GM23338 (cell line): ENCODE measurements at regions not wholly inside any gene's neighbourhood (a gene's known extent, or its start where the extent isn't known, plus 50 kb on each side); places are given as distances from the start of the nearest gene placed in this dataset.

Experiments
- ATAC-seq: fragments of 200-7000 bp; cut with Tn5 transposase; 3 replicates; pipeline ENCODE4 v1.9.1; 2020
- DNase-seq: peaks from one replicate; pipeline ENCODE4 v3.0.0-alpha.2; 2015; ENCODE audit warnings: low spot score
- H2AFZ ChIP-seq: fragments of 200-600 bp; sonication (generic); 2 replicates; pipeline ENCODE4 v1.8.0; 2016; ENCODE audit warnings: antibody characterized with exemption, mild to moderate bottlenecking, moderate library complexity
- H3F3A ChIP-seq: fragments of 200-600 bp; sonication (generic); replicated peaks from 2 replicates; pipeline ENCODE4 v1.8.0; 2017; ENCODE audit warnings: antibody characterized with exemption, mixed run types, low read depth
- H3K27ac ChIP-seq: fragments of 200-600 bp; sonication (generic); 2 replicates; pipeline ENCODE4 v1.6.1; 2016; ENCODE audit warnings: low read depth
- H3K27me3 ChIP-seq: fragments of 200-600 bp; sonication (generic); 2 replicates; pipeline ENCODE4 v1.8.0; 2016; ENCODE audit warnings: mild to moderate bottlenecking, mixed run types, moderate library complexity; ENCODE audit not compliant: insufficient read depth
- H3K36me3 ChIP-seq: fragments of 200-600 bp; sonication (generic); 2 replicates; pipeline ENCODE4 v1.8.0; 2016; ENCODE audit warnings: mild to moderate bottlenecking; ENCODE audit not compliant: insufficient read depth
- H3K4me1 ChIP-seq: fragments of 200-600 bp; sonication (generic); 2 replicates; pipeline ENCODE4 v1.8.0; 2016; ENCODE audit warnings: mild to moderate bottlenecking, moderate library complexity; ENCODE audit not compliant: insufficient read depth
- H3K4me2 ChIP-seq: fragments of 200-600 bp; sonication (generic); 2 replicates; pipeline ENCODE4 v1.7.1; 2017; ENCODE audit warnings: mixed run types
- H3K4me3 ChIP-seq: fragments of 200-600 bp; sonication (generic); 2 replicates; pipeline ENCODE4 v1.6.1; 2016; ENCODE audit warnings: mixed run types
- H3K79me2 ChIP-seq: fragments of 200-600 bp; sonication (generic); replicated peaks from 2 replicates; pipeline ENCODE4 v1.8.0; 2017; ENCODE audit warnings: mild to moderate bottlenecking; ENCODE audit not compliant: insufficient read depth
- H3K9me2 ChIP-seq: fragments of 200-600 bp; sonication (generic); 2 replicates; pipeline ENCODE4 v1.8.0; 2017; ENCODE audit not compliant: insufficient read depth
- H4K20me1 ChIP-seq: fragments of 200-600 bp; sonication (generic); replicated peaks from 2 replicates; pipeline ENCODE4 v1.8.0; 2017; ENCODE audit warnings: mild to moderate bottlenecking; ENCODE audit not compliant: insufficient read depth
- H3K27ac Mint-ChIP-seq: 2 replicates; pipeline ENCODE4 v1.8.0; 2020; ENCODE audit warnings: inconsistent platforms, mild to moderate bottlenecking, moderate library complexity, mixed read lengths
- H3K27me3 Mint-ChIP-seq: 3 replicates; pipeline ENCODE4 v1.8.0; 2022; ENCODE audit warnings: low read depth, mild to moderate bottlenecking, moderate library complexity, mixed read lengths, inconsistent platforms; ENCODE audit not compliant: insufficient read depth, poor library complexity
- H3K36me3 Mint-ChIP-seq: 3 replicates; pipeline ENCODE4 v1.8.0; 2021; ENCODE audit warnings: low read depth, mild to moderate bottlenecking, inconsistent platforms, moderate library complexity, mixed read lengths
- H3K4me1 Mint-ChIP-seq: 3 replicates; pipeline ENCODE4 v1.8.0; 2020; ENCODE audit warnings: mild to moderate bottlenecking, inconsistent platforms, mixed read lengths
- H3K4me3 Mint-ChIP-seq: 3 replicates; pipeline ENCODE4 v1.8.0; 2021; ENCODE audit warnings: moderate library complexity, mild to moderate bottlenecking, inconsistent platforms, mixed read lengths
- H3K9me3 Mint-ChIP-seq: 3 replicates; pipeline ENCODE4 v1.8.0; 2020; ENCODE audit warnings: moderate library complexity, mild to moderate bottlenecking, inconsistent platforms, mixed read lengths
- CTCF ChIP-seq, 2 experiments: fragments of 200-600 bp in 1 of 2; sonication (generic) in 1 of 2; conservative IDR thresholded peaks; 2 replicates each; pipeline versions ENCODE4 v1.5.1 to v1.6.1; 2016 to 2017; ENCODE audit warnings: antibody characterized with exemption in 2 of 2, low read depth in 2 of 2, mild to moderate bottlenecking in 2 of 2, moderate library complexity in 1 of 2
- ETS1 ChIP-seq: IDR thresholded peaks from 2 replicates; pipeline ENCODE4 v1.6.1; 2016; ENCODE audit warnings: antibody characterized with exemption
- EZH2 ChIP-seq: fragments of 200-600 bp; sonication (generic); IDR thresholded peaks from one replicate; pipeline ENCODE4 v1.8.0; 2017; ENCODE audit warnings: antibody characterized with exemption, mild to moderate bottlenecking, low read depth; ENCODE audit not compliant: unreplicated experiment
- JUNB ChIP-seq: IDR thresholded peaks from one replicate; pipeline ENCODE4 v1.6.1; 2016; ENCODE audit warnings: antibody characterized with exemption; ENCODE audit not compliant: unreplicated experiment
- NANOG ChIP-seq: IDR thresholded peaks from 2 replicates; pipeline ENCODE4 v1.6.1; 2016; ENCODE audit warnings: antibody characterized with exemption, borderline replicate concordance
- POLR2AphosphoS5 ChIP-seq: IDR thresholded peaks from 2 replicates; pipeline ENCODE4 v1.6.1; 2016; ENCODE audit warnings: antibody characterized with exemption, low read depth
- STAT1 ChIP-seq: IDR thresholded peaks from one replicate; pipeline ENCODE4 v1.6.1; 2016; ENCODE audit warnings: antibody characterized with exemption; ENCODE audit not compliant: unreplicated experiment
- ZNF114 ChIP-seq: fragments of 250-450 bp; sonication (Bioruptor Pico); IDR thresholded peaks from 2 replicates; pipeline ENCODE4 v1.5.0; 2020; ENCODE audit warnings: mild to moderate bottlenecking, moderate library complexity
- ZNF331 ChIP-seq: fragments of 250-450 bp; sonication (Bioruptor Pico); IDR thresholded peaks from 2 replicates; pipeline ENCODE4 v1.5.0; 2020; ENCODE audit warnings: low read depth, mild to moderate bottlenecking, moderate library complexity
- TF ChIP-seq, protein P1 (sequence below): fragments of 250-450 bp; sonication (Bioruptor Pico); IDR thresholded peaks from 2 replicates; pipeline ENCODE4 v1.5.0; 2020; ENCODE audit warnings: mild to moderate bottlenecking, moderate library complexity
- TF ChIP-seq, protein P2 (sequence below): IDR thresholded peaks from one replicate; pipeline ENCODE4 v1.6.1; 2018; ENCODE audit warnings: antibody characterized with exemption; ENCODE audit not compliant: unreplicated experiment

DNA sequence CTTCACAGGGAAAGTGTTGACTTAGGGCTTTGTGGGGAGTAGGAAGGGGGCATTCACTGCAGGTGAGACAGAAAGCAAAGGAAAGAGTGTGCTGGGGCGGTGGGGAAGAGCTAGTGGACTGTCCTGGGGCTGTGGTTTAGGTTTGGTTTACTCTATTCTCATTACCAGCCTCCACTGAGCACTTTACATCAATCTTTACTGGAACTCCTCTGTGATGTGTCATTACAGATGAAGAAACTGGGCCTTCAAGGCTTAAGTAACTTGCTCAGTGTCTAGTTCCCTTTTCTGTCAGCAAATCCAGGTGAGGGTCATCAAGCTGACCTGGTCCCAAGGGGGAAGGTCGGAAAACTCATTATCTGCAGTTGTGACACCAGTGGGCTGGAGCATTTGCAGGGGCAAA is 120.2 kb upstream of the PFN2 start:
- H3K9me3 Mint-ChIP-seq: peaks cover 3% of the 10 kb centered on the region; the same call in 2 of the 3 replicates
- Histone ChIP-seq H3K9me2 (no peaks in the 10 kb centered on the region), H3K4me2 (no peak overlapping the region), H3K4me3 (no peak overlapping the region), H3F3A (no peaks in the 10 kb centered on the region), H3K27me3 (no peaks in the 10 kb centered on the region), H4K20me1 (no peaks in the 10 kb centered on the region; the same call in 1 of the 2 replicates), H3K79me2 (no peaks in the 10 kb centered on the region), H3K4me1 (no peaks in the 10 kb centered on the region; the same call in none of the 2 replicates), H3K27ac (no peak overlapping the region), H2AFZ (no peak overlapping the region), H3K36me3 (no peaks in the 10 kb centered on the region)
- H3K4me1 Mint-ChIP-seq: peaks cover 7% of the 10 kb centered on the region
- TF ChIP-seq STAT1 (no peak), ZNF331 (CRISPR knock-in tag) (no peak), CTCF (conservative IDR thresholded peaks at IDR 0.05; ENCODE audit: low read depth in 2 of 2) (no peak), EZH2 (no peak), NANOG (no peak), ZNF114 (no peak), POLR2AphosphoS5 (no peak), JUNB (no peak), ETS1 (no peak)
- TF ChIP-seq, protein P1, sequence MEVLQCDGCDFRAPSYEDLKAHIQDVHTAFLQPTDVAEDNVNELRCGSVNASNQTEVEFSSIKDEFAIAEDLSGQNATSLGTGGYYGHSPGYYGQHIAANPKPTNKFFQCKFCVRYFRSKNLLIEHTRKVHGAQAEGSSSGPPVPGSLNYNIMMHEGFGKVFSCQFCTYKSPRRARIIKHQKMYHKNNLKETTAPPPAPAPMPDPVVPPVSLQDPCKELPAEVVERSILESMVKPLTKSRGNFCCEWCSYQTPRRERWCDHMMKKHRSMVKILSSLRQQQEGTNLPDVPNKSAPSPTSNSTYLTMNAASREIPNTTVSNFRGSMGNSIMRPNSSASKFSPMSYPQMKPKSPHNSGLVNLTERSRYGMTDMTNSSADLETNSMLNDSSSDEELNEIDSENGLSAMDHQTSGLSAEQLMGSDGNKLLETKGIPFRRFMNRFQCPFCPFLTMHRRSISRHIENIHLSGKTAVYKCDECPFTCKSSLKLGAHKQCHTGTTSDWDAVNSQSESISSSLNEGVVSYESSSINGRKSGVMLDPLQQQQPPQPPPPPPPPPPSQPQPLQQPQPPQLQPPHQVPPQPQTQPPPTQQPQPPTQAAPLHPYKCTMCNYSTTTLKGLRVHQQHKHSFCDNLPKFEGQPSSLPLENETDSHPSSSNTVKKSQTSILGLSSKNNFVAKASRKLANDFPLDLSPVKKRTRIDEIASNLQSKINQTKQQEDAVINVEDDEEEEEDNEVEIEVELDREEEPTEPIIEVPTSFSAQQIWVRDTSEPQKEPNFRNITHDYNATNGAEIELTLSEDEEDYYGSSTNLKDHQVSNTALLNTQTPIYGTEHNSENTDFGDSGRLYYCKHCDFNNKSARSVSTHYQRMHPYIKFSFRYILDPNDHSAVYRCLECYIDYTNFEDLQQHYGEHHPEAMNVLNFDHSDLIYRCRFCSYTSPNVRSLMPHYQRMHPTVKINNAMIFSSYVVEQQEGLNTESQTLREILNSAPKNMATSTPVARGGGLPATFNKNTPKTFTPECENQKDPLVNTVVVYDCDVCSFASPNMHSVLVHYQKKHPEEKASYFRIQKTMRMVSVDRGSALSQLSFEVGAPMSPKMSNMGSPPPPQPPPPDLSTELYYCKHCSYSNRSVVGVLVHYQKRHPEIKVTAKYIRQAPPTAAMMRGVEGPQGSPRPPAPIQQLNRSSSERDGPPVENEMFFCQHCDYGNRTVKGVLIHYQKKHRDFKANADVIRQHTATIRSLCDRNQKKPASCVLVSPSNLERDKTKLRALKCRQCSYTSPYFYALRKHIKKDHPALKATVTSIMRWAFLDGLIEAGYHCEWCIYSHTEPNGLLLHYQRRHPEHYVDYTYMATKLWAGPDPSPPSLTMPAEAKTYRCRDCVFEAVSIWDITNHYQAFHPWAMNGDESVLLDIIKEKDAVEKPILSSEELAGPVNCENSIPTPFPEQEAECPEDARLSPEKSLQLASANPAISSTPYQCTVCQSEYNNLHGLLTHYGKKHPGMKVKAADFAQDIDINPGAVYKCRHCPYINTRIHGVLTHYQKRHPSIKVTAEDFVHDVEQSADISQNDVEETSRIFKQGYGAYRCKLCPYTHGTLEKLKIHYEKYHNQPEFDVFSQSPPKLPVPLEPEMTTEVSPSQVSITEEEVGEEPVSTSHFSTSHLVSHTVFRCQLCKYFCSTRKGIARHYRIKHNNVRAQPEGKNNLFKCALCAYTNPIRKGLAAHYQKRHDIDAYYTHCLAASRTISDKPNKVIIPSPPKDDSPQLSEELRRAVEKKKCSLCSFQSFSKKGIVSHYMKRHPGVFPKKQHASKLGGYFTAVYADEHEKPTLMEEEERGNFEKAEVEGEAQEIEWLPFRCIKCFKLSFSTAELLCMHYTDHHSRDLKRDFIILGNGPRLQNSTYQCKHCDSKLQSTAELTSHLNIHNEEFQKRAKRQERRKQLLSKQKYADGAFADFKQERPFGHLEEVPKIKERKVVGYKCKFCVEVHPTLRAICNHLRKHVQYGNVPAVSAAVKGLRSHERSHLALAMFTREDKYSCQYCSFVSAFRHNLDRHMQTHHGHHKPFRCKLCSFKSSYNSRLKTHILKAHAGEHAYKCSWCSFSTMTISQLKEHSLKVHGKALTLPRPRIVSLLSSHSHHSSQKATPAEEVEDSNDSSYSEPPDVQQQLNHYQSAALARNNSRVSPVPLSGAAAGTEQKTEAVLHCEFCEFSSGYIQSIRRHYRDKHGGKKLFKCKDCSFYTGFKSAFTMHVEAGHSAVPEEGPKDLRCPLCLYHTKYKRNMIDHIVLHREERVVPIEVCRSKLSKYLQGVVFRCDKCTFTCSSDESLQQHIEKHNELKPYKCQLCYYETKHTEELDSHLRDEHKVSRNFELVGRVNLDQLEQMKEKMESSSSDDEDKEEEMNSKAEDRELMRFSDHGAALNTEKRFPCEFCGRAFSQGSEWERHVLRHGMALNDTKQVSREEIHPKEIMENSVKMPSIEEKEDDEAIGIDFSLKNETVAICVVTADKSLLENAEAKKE (CRISPR knock-in tag): no peak
- TF ChIP-seq, protein P2, sequence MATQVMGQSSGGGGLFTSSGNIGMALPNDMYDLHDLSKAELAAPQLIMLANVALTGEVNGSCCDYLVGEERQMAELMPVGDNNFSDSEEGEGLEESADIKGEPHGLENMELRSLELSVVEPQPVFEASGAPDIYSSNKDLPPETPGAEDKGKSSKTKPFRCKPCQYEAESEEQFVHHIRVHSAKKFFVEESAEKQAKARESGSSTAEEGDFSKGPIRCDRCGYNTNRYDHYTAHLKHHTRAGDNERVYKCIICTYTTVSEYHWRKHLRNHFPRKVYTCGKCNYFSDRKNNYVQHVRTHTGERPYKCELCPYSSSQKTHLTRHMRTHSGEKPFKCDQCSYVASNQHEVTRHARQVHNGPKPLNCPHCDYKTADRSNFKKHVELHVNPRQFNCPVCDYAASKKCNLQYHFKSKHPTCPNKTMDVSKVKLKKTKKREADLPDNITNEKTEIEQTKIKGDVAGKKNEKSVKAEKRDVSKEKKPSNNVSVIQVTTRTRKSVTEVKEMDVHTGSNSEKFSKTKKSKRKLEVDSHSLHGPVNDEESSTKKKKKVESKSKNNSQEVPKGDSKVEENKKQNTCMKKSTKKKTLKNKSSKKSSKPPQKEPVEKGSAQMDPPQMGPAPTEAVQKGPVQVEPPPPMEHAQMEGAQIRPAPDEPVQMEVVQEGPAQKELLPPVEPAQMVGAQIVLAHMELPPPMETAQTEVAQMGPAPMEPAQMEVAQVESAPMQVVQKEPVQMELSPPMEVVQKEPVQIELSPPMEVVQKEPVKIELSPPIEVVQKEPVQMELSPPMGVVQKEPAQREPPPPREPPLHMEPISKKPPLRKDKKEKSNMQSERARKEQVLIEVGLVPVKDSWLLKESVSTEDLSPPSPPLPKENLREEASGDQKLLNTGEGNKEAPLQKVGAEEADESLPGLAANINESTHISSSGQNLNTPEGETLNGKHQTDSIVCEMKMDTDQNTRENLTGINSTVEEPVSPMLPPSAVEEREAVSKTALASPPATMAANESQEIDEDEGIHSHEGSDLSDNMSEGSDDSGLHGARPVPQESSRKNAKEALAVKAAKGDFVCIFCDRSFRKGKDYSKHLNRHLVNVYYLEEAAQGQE: no peak
- H3K27me3 Mint-ChIP-seq: no peaks in the 10 kb centered on the region
- DNase-seq (no peak), ATAC-seq (no peak)
- H3K27ac Mint-ChIP-seq: no peak overlapping the region
- no peak overlapping the region for H3K4me3 Mint-ChIP-seq
- no peaks in the 10 kb centered on the region for H3K36me3 Mint-ChIP-seq
